Endothelial cell of umbilical vein (primary cell): ENCODE measurements at regions not wholly inside any gene's neighbourhood (a gene's known extent, or its start where the extent isn't known, plus 50 kb on each side); places are given as distances from the start of the nearest gene placed in this dataset.

Source experiments
- BruUV-seq: library from RNA; stranded (reverse); fragments of 400-500 nt; replicated peaks from 2 replicates; lab custom pipeline; 2021; lab: Mats Ljungman, UMichigan
- CTCF ChIA-PET: fragments of 300-600, 350-600 bp; sonication (Branson Sonifier 250); formaldehyde crosslinking; loops from one replicate; lab custom pipeline; 2021; ENCODE audit warnings: antibody characterized with exemption, inconsistent platforms; lab: Charles Lee
- POLR2A ChIA-PET: fragments of 300-600, 350-600 bp; sonication (Branson Sonifier 250); formaldehyde crosslinking; loops from one replicate; lab custom pipeline; 2021; ENCODE audit warnings: antibody characterized with exemption, inconsistent platforms; lab: Charles Lee
- DNase-seq: peaks from one replicate; pipeline ENCODE4 v3.0.0-alpha.2; 2011; ENCODE audit warnings: low read depth, low spot score
- FAIRE-seq: peaks from 2 replicates; lab custom pipeline; 2011; peaks lifted over from hg19 to GRCh38; lab: Jason Lieb, UNC
- H2AFZ ChIP-seq: 2 replicates; pipeline ENCODE4 v1.6.0; 2012; ENCODE audit warnings: low read depth, low read length, control low read depth, inconsistent platforms
- H3K27ac ChIP-seq: 2 replicates; pipeline ENCODE4 v1.5.1; 2011; ENCODE audit warnings: low read depth, mild to moderate bottlenecking, control low read depth, low read length, moderate library complexity; ENCODE audit not compliant: insufficient read depth
- H3K27me3 ChIP-seq, 2 experiments: 2 replicates each; pipeline versions ENCODE4 v1.6.0 to v1.6.1; 2011; ENCODE audit warnings: low read length in 2 of 2, mixed read lengths in 1 of 2; ENCODE audit not compliant: control insufficient read depth in 2 of 2, insufficient read depth in 2 of 2
- H3K36me3 ChIP-seq, 2 experiments: 2 replicates in 1 of 2; 3 replicates in 1 of 2; pipeline ENCODE4 v1.5.1; 2011; ENCODE audit warnings: low read length in 2 of 2, mild to moderate bottlenecking in 1 of 2, moderate library complexity in 1 of 2; ENCODE audit not compliant: control insufficient read depth in 2 of 2, insufficient read depth in 2 of 2; ENCODE audit errors: extremely low read depth in 1 of 2
- H3K4me1 ChIP-seq: 3 replicates; pipeline ENCODE4 v1.5.1; 2011; ENCODE audit warnings: mild to moderate bottlenecking, low read length; ENCODE audit not compliant: control insufficient read depth, insufficient read depth; ENCODE audit errors: extremely low read depth
- H3K4me2 ChIP-seq: 2 replicates; pipeline ENCODE4 v1.6.1; 2011; ENCODE audit warnings: low read length, control low read depth, mixed read lengths; ENCODE audit not compliant: insufficient read depth
- H3K4me3 ChIP-seq, 3 experiments: fragments of 200-600 bp in 1 of 3; sonication (generic), shearing (Covaris generic) in 1 of 3; replicated peaks in 1 of 3; 2 replicates each; pipeline ENCODE4 v1.5.1; 2011 to 2016; ENCODE audit warnings: control low read depth in 3 of 3, low read length in 3 of 3, mild to moderate bottlenecking in 2 of 3, inconsistent platforms in 1 of 3, low read depth in 1 of 3, moderate library complexity in 1 of 3; ENCODE audit not compliant: insufficient read depth in 1 of 3
- H3K79me2 ChIP-seq: 2 replicates; pipeline ENCODE4 v1.6.0; 2012; ENCODE audit warnings: low read length, inconsistent platforms; ENCODE audit not compliant: control insufficient read depth, insufficient read depth
- H3K9ac ChIP-seq: replicated peaks from 2 replicates; pipeline ENCODE3; 2011; ENCODE audit warnings: low read length, control low read depth; ENCODE audit not compliant: insufficient read depth; ENCODE audit errors: extremely low read depth
- H3K9me1 ChIP-seq: replicated peaks from 3 replicates; pipeline ENCODE4 v1.6.0; 2011; ENCODE audit warnings: mild to moderate bottlenecking, low read length; ENCODE audit not compliant: control insufficient read depth, insufficient read depth; ENCODE audit errors: extremely low read depth
- H3K9me3 ChIP-seq: replicated peaks from 2 replicates; pipeline ENCODE4 v1.5.1; 2012; ENCODE audit warnings: low read length, inconsistent platforms; ENCODE audit not compliant: control insufficient read depth, insufficient read depth
- H4K20me1 ChIP-seq: replicated peaks from 2 replicates; pipeline ENCODE3; 2011; ENCODE audit warnings: mild to moderate bottlenecking, low read length; ENCODE audit not compliant: control insufficient read depth, insufficient read depth; ENCODE audit errors: extremely low read depth
- EZH2 ChIP-seq: IDR thresholded peaks from 2 replicates; pipeline ENCODE4 v1.6.1; 2012; ENCODE audit warnings: borderline replicate concordance, low read depth, mild to moderate bottlenecking, moderate library complexity, low read length, inconsistent platforms; ENCODE audit not compliant: severe bottlenecking
- FOS ChIP-seq: IDR thresholded peaks from 2 replicates; pipeline ENCODE4 v1.6.1; 2011; ENCODE audit warnings: mild to moderate bottlenecking, low read length, moderate library complexity, borderline replicate concordance; ENCODE audit not compliant: insufficient read depth
- GATA2 ChIP-seq: IDR thresholded peaks from 2 replicates; pipeline ENCODE4 v1.7.0; 2011; ENCODE audit warnings: low read depth, mild to moderate bottlenecking, moderate library complexity, mixed read lengths, low read length; ENCODE audit not compliant: insufficient read length, insufficient read depth
- JUN ChIP-seq: IDR thresholded peaks from 2 replicates; pipeline ENCODE4 v1.6.1; 2011; ENCODE audit warnings: borderline replicate concordance, low read depth; ENCODE audit not compliant: insufficient read length, insufficient read depth
- MYC ChIP-seq: IDR thresholded peaks from one replicate; pipeline ENCODE4 v1.6.1; 2011; ENCODE audit warnings: mild to moderate bottlenecking, low read depth, low read length
- POLR2A ChIP-seq: IDR thresholded peaks from 2 replicates; pipeline ENCODE4 v1.6.1; 2012; ENCODE audit warnings: low read depth, mild to moderate bottlenecking, control low read depth, low read length
- POLR2AphosphoS5 ChIP-seq: IDR thresholded peaks from 2 replicates; pipeline ENCODE4 v1.6.1; 2012; ENCODE audit warnings: low read depth, mild to moderate bottlenecking, control low read depth, low read length, moderate library complexity; ENCODE audit not compliant: insufficient read depth
- dilution Hi-C: fragments of 300-500 bp; cut with MboI; formaldehyde crosslinking; loops from one replicate; pipeline ENCODE4 v1.15.0; 2019; ENCODE audit warnings: low sequenced_read_pairs; ENCODE audit not compliant: extremely low pct_ligation_motif_present
- intact Hi-C: fragments of 100-400 bp; cut with micrococcal nuclease; formaldehyde crosslinking; loops from one replicate; pipeline ENCODE4 v1.10.0; 2022
- TF ChIP-seq, protein P1 (sequence below): IDR thresholded peaks from 2 replicates; pipeline ENCODE4 v1.6.1; 2011; ENCODE audit not compliant: insufficient read depth, insufficient read length
- TF ChIP-seq, protein P2 (sequence below), 2 donors: IDR thresholded peaks; 1 replicate in 1 of 2; 2 replicates in 1 of 2; pipeline ENCODE4 v1.5.1; 2011; ENCODE audit warnings: low read length in 2 of 2, mild to moderate bottlenecking in 2 of 2, moderate library complexity in 2 of 2, control low read depth in 1 of 2, inconsistent platforms in 1 of 2, low read depth in 1 of 2; ENCODE audit not compliant: insufficient read depth in 1 of 2; ENCODE audit errors: extremely low read depth in 1 of 2

DNA sequence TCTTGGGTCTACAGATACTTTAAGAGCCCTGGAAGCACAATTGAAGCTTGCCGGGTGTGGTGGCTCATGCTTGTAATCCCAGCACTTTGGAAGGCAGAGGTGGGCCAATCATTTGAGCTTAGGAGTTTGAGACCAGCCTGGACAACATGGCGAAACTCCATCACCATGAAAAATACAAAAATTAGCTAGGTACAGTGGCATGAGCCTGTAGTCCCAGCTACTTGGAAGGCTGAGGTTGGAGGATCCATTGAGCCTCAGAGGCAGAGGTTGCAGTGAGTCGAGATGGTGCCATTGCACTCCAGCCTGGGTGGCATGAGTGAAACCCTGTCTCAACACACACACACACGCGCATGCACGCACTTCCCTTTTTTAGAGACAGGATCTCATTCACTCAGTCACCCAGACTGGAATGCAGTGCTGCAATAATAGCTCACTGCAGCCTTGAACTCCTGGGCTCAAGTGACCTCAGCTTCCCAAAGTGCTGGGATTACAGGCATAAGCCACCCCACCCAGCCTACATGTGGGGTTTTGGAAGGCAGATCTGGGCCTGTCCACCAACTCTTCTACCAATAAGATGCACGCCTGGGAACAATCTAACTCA is 182.5 kb upstream of the JARID2 start:
- Histone ChIP-seq H3K79me2 (no peaks in the 10 kb centered on the region), H2AFZ (no peak overlapping the region), H3K27ac (no peak overlapping the region), H3K36me3 (no peaks in the 10 kb centered on the region), H3K9me3 (peaks cover 2% of the 10 kb centered on the region), H3K4me3 (no peak overlapping the region), H3K4me2 (no peak overlapping the region), H3K27me3 (no peaks in the 10 kb centered on the region), H4K20me1 (no peaks in the 10 kb centered on the region), H3K9me1 (no peaks in the 10 kb centered on the region), H3K4me1 (peaks cover 5% of the 10 kb centered on the region), H3K9ac (no peak overlapping the region)
- DNase-seq, result no peak
- ChIA-PET CTCF (no interaction called here), POLR2A (no interaction called here)
- intact Hi-C loops (no loop called here), dilution Hi-C loops (no loop called here)
- no TSS peak for BruUV-seq
- no peak for FAIRE-seq
- TF ChIP-seq MYC (no peak), EZH2 (no peak), POLR2AphosphoS5 (no peak), POLR2A (no peak), JUN (no peak), GATA2 (no peak), FOS (no peak)
- TF ChIP-seq, protein P1, sequence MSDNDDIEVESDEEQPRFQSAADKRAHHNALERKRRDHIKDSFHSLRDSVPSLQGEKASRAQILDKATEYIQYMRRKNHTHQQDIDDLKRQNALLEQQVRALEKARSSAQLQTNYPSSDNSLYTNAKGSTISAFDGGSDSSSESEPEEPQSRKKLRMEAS, result no peak
- TF ChIP-seq, protein P2, sequence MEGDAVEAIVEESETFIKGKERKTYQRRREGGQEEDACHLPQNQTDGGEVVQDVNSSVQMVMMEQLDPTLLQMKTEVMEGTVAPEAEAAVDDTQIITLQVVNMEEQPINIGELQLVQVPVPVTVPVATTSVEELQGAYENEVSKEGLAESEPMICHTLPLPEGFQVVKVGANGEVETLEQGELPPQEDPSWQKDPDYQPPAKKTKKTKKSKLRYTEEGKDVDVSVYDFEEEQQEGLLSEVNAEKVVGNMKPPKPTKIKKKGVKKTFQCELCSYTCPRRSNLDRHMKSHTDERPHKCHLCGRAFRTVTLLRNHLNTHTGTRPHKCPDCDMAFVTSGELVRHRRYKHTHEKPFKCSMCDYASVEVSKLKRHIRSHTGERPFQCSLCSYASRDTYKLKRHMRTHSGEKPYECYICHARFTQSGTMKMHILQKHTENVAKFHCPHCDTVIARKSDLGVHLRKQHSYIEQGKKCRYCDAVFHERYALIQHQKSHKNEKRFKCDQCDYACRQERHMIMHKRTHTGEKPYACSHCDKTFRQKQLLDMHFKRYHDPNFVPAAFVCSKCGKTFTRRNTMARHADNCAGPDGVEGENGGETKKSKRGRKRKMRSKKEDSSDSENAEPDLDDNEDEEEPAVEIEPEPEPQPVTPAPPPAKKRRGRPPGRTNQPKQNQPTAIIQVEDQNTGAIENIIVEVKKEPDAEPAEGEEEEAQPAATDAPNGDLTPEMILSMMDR (IDR thresholded peaks at IDR 0.05; ENCODE audit: extremely low read depth in 1 of 2, insufficient read depth in 1 of 2, low read depth in 1 of 2, low read length in 2 of 2), result no peak
